Liver (tissue), 8 donors: ENCODE measurements at regions not wholly inside any gene's neighbourhood (a gene's known extent, or its start where the extent isn't known, plus 50 kb on each side); places are given as distances from the start of the nearest gene placed in this dataset.

Source experiments
- DNase-seq: peaks from one replicate; pipeline ENCODE4 v3.0.0-alpha.2; 2017; ENCODE audit warnings: low spot score
- H3K27ac ChIP-seq, 2 donors: one replicate each; pipeline ENCODE4 v1.7.0; 2013; ENCODE audit warnings: inconsistent platforms in 2 of 2, low read length in 2 of 2, control low read depth in 1 of 2, low read depth in 1 of 2, mild to moderate bottlenecking in 1 of 2
- H3K27me3 ChIP-seq, 4 donors: one replicate each; pipeline versions ENCODE4 v1.6.1 to v1.7.0; 2013; ENCODE audit warnings: low read length in 3 of 4, inconsistent platforms in 1 of 4, mild to moderate bottlenecking in 1 of 4, moderate library complexity in 1 of 4; ENCODE audit not compliant: control insufficient read depth in 4 of 4, insufficient read depth in 4 of 4
- H3K36me3 ChIP-seq, 4 donors: one replicate each; pipeline versions ENCODE4 v1.6.1 to v1.7.0; 2013; ENCODE audit warnings: low read length in 3 of 4, mild to moderate bottlenecking in 3 of 4, low read depth in 1 of 4, moderate library complexity in 1 of 4; ENCODE audit not compliant: control insufficient read depth in 4 of 4, insufficient read depth in 3 of 4
- H3K4me1 ChIP-seq, 4 donors: one replicate each; pipeline versions ENCODE4 v1.6.1 to v1.7.0; 2013; ENCODE audit warnings: low read length in 3 of 4, mild to moderate bottlenecking in 3 of 4, moderate library complexity in 1 of 4; ENCODE audit not compliant: control insufficient read depth in 4 of 4, insufficient read depth in 4 of 4
- H3K4me3 ChIP-seq, 3 donors: one replicate each; pipeline versions ENCODE4 v1.6.1 to v1.7.0; 2013; ENCODE audit warnings: low read length in 3 of 3, control low read depth in 1 of 3, low read depth in 1 of 3, mild to moderate bottlenecking in 1 of 3
- H3K9ac ChIP-seq, 2 donors: one replicate each; pipeline ENCODE4 v1.7.0; 2013; ENCODE audit warnings: low read length in 2 of 2, mild to moderate bottlenecking in 2 of 2, moderate library complexity in 2 of 2, control low read depth in 1 of 2, low read depth in 1 of 2
- H3K9me3 ChIP-seq, 4 donors: one replicate each; pipeline versions ENCODE4 v1.6.1 to v1.7.0; 2013; ENCODE audit warnings: low read length in 3 of 4; ENCODE audit not compliant: control insufficient read depth in 4 of 4
- CTCF ChIP-seq: fragments of 150-350 bp; IDR thresholded peaks from 2 replicates; pipeline ENCODE4 v1.5.1; 2017; ENCODE audit warnings: improper control_type of control experiment, low read depth, low read length; ENCODE audit not compliant: missing input control
- EGR1 ChIP-seq, 2 donors: IDR thresholded peaks; 2 replicates each; pipeline ENCODE4 v1.6.1; 2016 to 2018; ENCODE audit warnings: antibody characterized with exemption in 2 of 2, low read depth in 2 of 2
- GABPA ChIP-seq, 2 donors: IDR thresholded peaks in 1 of 2; conservative IDR thresholded peaks in 1 of 2; 2 replicates each; pipeline ENCODE4 v1.6.1; 2016; ENCODE audit warnings: antibody characterized with exemption in 2 of 2, mild to moderate bottlenecking in 1 of 2, moderate library complexity in 1 of 2
- HNF4A ChIP-seq, 2 donors: conservative IDR thresholded peaks; 2 replicates each; pipeline ENCODE4 v1.6.1; 2016; ENCODE audit warnings: antibody characterized with exemption in 2 of 2, mild to moderate bottlenecking in 2 of 2
- HNF4G ChIP-seq: IDR thresholded peaks from 2 replicates; pipeline ENCODE4 v1.6.1; 2016; ENCODE audit warnings: antibody characterized with exemption
- JUND ChIP-seq, 2 donors: IDR thresholded peaks; 2 replicates each; pipeline ENCODE4 v1.6.1; 2016; ENCODE audit warnings: antibody characterized with exemption in 2 of 2
- NR2F2 ChIP-seq: IDR thresholded peaks from 2 replicates; pipeline ENCODE4 v1.6.1; 2016; ENCODE audit warnings: antibody characterized with exemption
- RAD21 ChIP-seq, 2 donors: IDR thresholded peaks; 2 replicates each; pipeline ENCODE4 v1.6.1; 2016; ENCODE audit warnings: antibody characterized with exemption in 2 of 2, mild to moderate bottlenecking in 2 of 2
- REST ChIP-seq: IDR thresholded peaks from 2 replicates; pipeline ENCODE4 v1.6.1; 2016; ENCODE audit warnings: antibody characterized with exemption, mild to moderate bottlenecking
- SP1 ChIP-seq: IDR thresholded peaks from 2 replicates; pipeline ENCODE4 v1.6.1; 2018; ENCODE audit warnings: antibody characterized with exemption, mild to moderate bottlenecking
- TAF1 ChIP-seq: conservative IDR thresholded peaks from 2 replicates; pipeline ENCODE4 v1.6.1; 2016; ENCODE audit warnings: antibody characterized with exemption, mild to moderate bottlenecking
- ZBTB33 ChIP-seq: IDR thresholded peaks from 2 replicates; pipeline ENCODE4 v1.6.1; 2016; ENCODE audit warnings: antibody characterized with exemption
- WGBS: extraction: QIAGEN DNeasy Blood & Tissue Kit; methylation state at CpG from one replicate; pipeline ENCODE4 v1.1.7; 2013; 5-methylcytosine and 5-hydroxymethylcytosine counted together
- donor health status: healthy.
- donor health status: healthy.
- donor health status: healthy.
- donor health status: healthy.
- donor health status: healthy.

DNA sequence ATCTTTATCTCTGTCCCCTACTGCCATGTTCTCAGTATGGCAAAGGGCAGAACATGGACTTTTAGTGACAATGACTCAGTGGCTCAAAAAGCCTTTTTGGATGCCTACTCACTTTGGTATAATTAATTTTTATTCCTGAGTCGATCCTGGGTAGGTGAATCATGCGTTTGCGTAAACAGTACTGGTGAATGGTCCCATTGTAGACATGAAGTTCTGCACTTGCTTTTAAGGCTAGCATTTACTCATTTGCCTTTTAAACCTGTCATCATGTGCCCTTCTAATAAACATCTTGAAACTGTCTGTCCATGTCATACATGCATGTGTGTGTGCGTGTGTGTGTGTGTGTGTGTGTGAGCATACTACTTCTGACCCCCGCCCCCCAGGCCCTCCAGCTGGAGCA, 223.0 kb downstream of the AUH start:
- no peaks in the 10 kb centered on the region for H3K9me3 ChIP-seq
- H3K27ac ChIP-seq: no peak overlapping the region
- no peak for TF ChIP-seq HNF4A (conservative IDR thresholded peaks at IDR 0.05)
- TF ChIP-seq SP1: no peak
- TF ChIP-seq CTCF: no peak
- no peak for TF ChIP-seq JUND (IDR thresholded peaks at IDR 0.05)
- TF ChIP-seq NR2F2: no peak
- no peak for TF ChIP-seq EGR1 (IDR thresholded peaks at IDR 0.05; ENCODE audit: low read depth in 2 of 2)
- TF ChIP-seq RAD21 (IDR thresholded peaks at IDR 0.05): no peak
- no peaks in the 10 kb centered on the region for H3K36me3 ChIP-seq
- H3K27me3 ChIP-seq: no peaks in the 10 kb centered on the region
- H3K4me3 ChIP-seq: no peak overlapping the region
- no peak for DNase-seq
- H3K9ac ChIP-seq: no peak overlapping the region
- H3K4me1 ChIP-seq: no peaks in the 10 kb centered on the region
- WGBS: 88% methylated on average over 5 of the region's 5 CpGs

GRCh38 chr9:91141407-91141965, 220.2 kb downstream of the AUH start:
- Histone ChIP-seq H3K4me1 (no peaks in the 10 kb centered on the region), H3K9me3 (no peaks in the 10 kb centered on the region), H3K27me3 (no peaks in the 10 kb centered on the region), H3K9ac (no peak overlapping the region), H3K27ac (no peak overlapping the region), H3K4me3 (no peak overlapping the region), H3K36me3 (no peaks in the 10 kb centered on the region)
- TF ChIP-seq EGR1 (IDR thresholded peaks at IDR 0.05; ENCODE audit: low read depth in 2 of 2) (no peak), TAF1 (no peak), HNF4G (no peak), GABPA (IDR thresholded peaks at IDR 0.05 in 1 of 2, conservative IDR thresholded peaks at IDR 0.05 in 1 of 2) (no peak), ZBTB33 (no peak), JUND (IDR thresholded peaks at IDR 0.05) (no peak), REST (no peak)
- DNase-seq: no peak
- 59% methylated on average over 3 of the region's 3 CpGs for WGBS
